GM21447 (cell line): ENCODE measurements at regions not wholly inside any gene's neighbourhood (a gene's known extent, or its start where the extent isn't known, plus 50 kb on each side); places are given as distances from the start of the nearest gene placed in this dataset.

ENCODE experiments used
- ATAC-seq: cut with Tn5 transposase; IDR thresholded peaks from one replicate; pipeline ENCODE4 v1.9.1; 2021; ENCODE audit not compliant: unreplicated experiment

GRCh38 chr20:48194583-48194982, 409.3 kb upstream of the SULF2 start:
- ATAC-seq: no peak

GRCh38 chr20:48193627-48194425, 408.5 kb upstream of the SULF2 start:
- ATAC-seq: no peak

- no peak for ATAC-seq
Observed at GRCh38 chr20:48192109-48192508, 406.8 kb upstream of the SULF2 start.

DNA sequence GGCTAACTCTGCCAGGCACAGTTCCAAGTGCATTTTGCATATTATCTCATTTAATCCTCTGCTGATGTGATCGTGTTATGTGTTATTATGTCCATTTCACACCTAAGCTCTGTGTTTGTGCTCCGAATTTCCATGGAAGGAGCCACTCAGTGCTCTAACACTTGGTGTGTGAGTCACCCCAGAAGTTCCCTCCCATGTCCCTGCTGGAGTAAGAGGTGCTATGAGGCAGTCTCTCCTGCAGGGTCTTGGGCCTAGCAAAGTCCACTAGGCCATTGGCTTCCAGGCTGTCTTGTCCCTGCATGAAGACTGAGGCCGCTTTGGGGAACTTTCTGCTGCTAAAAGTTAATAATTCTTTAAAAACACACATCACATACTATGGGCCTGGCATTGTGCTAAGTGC, 405.9 kb upstream of the SULF2 start:
- no peak for ATAC-seq

- ATAC-seq: no peak
Observed at GRCh38 chr20:48190757-48191156, 405.5 kb upstream of the SULF2 start.

GRCh38 chr20:48189181-48189580, 403.9 kb upstream of the SULF2 start:
- ATAC-seq: no peak

DNA sequence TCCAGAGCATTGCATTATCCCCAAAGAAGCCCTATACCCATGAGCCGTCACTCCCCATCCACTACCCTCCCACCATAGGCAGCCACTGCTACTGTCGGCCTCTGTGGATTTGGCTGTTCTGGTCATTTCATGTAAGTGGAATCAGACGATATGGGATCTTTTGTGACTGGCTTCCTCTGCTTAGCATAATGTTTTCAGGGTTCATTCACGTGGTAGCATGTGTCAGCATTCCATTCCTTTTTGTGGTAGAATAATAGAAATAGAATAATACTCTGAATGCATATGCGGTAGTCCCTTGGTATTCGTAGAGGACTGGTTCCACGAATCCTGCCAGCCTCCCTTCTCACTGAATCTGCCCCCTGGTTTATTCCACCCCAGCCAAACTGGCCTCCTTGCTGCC, 402.6 kb upstream of the SULF2 start:
- ATAC-seq: no peak

- ATAC-seq: no peak
Observed at GRCh38 chr20:48186915-48187314, 401.6 kb upstream of the SULF2 start.

GRCh38 chr20:48186447-48186846, 401.2 kb upstream of the SULF2 start:
- ATAC-seq: no peak

DNA sequence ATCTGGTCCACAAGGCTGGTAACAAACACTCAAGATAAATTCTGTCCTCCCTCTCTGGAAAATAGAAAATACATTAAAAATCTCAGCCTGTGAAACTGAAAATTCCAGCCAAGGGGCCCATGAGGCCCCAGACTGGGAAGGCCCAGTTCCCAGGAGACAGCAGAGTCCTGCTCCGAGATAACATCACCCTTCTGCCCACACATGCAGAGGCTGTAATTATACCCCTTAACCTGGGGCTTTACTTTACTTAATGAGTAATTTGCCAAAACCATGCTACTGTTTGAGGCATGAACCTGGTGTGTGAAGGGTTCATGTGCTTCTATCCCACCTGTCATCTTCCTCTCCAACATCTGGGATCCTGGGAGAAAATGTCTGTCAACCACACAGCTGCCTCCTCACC, 398.9 kb upstream of the SULF2 start:
- ATAC-seq: no peak

DNA sequence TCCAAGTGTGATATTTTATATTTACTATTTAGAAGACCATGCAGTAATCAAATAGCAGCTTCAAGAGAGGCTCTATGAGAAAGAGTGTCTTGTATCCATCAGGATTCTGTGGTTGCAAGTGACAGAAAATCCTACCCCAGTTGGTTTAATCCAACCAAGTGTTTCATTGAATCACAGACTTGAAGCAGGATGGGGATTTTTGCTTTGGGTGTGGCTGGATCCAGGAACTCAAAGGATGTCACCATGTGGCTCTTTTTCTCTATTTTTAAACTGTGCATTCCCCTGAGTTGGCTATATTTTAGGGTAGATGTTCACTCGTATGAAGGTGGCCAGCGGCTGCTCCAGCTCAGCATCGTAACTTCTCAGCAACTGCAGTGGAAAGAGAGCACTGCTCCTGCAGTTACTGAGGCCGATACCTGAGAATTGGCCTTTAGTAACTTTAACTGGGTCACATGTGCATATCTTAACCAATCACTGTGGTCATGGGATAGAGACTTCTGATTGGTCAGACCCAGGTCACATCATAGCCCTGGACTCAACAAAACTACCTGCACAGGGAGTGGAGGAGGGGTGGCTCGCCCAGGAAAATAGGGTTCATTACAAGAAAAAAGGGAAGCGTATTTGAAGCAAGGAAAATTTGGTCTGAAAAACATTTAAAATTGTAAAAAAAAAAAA, 396.1 kb upstream of the SULF2 start:
- ATAC-seq: no peak

GRCh38 chr20:48180618-48181017, 395.3 kb upstream of the SULF2 start:
- no peak for ATAC-seq

DNA sequence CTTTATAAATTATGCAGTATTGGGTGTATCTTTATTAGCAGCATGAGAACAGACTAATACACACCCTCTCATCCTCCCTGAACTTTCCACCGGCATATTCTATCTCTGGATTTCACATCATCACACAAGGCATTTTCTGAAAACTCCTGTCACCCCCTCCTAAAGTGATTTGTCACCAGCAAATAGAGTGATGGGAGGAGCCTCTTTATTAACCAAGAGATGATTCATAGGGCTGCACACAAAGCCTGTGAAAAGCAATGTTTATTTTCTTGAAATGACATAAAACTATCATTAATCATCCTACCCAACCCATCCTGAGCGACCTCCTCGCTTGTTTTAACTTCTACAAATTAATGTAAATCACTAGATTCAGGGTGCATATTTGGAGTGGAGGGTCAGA, 394.7 kb upstream of the SULF2 start:
- ATAC-seq: no peak

GRCh38 chr20:48178633-48179032, 393.4 kb upstream of the SULF2 start:
- ATAC-seq: no peak

- no peak for ATAC-seq
Observed at GRCh38 chr20:48177058-48177457, 391.8 kb upstream of the SULF2 start.

- ATAC-seq: no peak
Observed at GRCh38 chr20:48176139-48176538, 390.9 kb upstream of the SULF2 start.

DNA sequence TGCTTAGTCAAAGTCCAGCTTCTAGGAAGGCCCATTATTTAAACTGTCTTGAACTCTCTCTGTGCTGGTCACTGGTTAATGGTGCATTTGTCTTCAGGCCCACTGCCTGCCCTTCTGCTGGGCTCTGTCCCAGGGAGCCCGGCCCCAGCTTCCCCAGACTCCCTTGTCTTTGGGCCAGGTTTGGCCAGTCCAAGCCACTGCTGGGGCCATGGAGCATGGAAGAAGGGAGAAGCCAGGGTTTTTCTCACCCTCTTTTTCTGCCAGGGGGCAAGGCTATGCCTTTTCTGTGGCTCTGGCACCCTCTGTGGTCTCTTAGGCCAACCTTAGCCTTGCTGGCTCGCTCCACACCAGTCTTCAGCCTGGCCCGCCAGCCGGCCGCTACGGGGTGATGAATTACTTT, 390.0 kb upstream of the SULF2 start:
- no peak for ATAC-seq

DNA sequence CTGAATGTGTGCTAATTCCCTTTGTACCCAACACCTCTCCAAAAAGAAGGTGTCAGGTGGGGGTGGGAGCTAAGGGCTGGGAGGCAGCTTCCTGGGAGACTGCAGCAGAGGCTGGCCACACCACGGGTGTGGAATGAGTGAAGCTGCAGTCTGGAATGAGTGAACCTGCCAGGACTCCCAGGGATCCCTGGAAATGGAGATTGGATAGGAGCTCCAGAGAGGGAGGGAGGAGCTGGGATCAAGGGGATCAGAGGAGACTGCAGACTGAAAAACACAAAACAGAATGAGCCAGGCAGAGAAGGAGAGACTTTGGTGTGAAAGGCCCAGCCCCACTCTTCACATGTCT, 387.0 kb upstream of the SULF2 start:
- ATAC-seq: no peak

GRCh38 chr20:48171626-48172356, 386.5 kb upstream of the SULF2 start:
- ATAC-seq: no peak

- ATAC-seq: no peak
Observed at GRCh38 chr20:48171071-48171470, 385.8 kb upstream of the SULF2 start.

- ATAC-seq: no peak
Observed at GRCh38 chr20:48170625-48171024, 385.3 kb upstream of the SULF2 start.

DNA sequence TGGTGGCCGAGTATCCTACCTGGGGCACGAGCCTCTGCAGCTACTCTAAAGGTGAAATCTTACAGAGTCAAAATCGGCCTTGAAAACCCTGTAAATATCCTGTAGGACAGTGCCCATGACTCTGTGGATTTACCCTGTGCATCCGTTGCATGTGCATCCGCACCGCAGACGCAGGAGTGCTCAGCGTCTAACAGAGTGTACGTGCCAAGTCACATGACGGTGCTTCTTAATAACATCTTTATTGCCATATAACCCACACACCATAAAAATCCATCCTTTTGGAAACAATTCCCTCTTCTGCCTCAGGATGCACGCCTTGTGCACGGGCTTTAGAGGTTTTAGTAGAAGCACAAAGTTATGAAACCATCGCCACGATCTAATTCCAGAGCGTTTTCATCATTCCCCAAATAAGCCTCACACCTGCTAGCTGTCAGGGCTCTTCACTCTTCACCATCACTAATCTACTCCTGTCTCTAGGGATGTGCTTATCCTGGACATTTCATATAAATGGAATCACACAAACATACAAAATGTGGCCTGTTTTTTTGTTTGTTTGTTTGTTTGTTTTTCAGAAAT, 384.5 kb upstream of the SULF2 start:
- ATAC-seq: no peak
